Neural cell (in vitro differentiated cells): ENCODE measurements at regions not wholly inside any gene's neighbourhood (a gene's known extent, or its start where the extent isn't known, plus 50 kb on each side); places are given as distances from the start of the nearest gene placed in this dataset.

ENCODE experiments used
- RAD21 ChIP-seq: fragments of 450-650 bp; conservative IDR thresholded peaks from 2 replicates; pipeline ENCODE4 v1.6.1; 2014; ENCODE audit warnings: antibody characterized with exemption, mild to moderate bottlenecking, moderate library complexity
- TF ChIP-seq, protein P1 (sequence below): fragments of 450-650 bp; IDR thresholded peaks from 2 replicates; pipeline ENCODE4 v1.5.1; 2014; ENCODE audit warnings: antibody characterized with exemption, mild to moderate bottlenecking, moderate library complexity; ENCODE audit not compliant: poor library complexity, severe bottlenecking

GRCh38 chr13:34608331-34608730 lies 333.7 kb upstream of the NBEA start:
- TF ChIP-seq, protein P1, sequence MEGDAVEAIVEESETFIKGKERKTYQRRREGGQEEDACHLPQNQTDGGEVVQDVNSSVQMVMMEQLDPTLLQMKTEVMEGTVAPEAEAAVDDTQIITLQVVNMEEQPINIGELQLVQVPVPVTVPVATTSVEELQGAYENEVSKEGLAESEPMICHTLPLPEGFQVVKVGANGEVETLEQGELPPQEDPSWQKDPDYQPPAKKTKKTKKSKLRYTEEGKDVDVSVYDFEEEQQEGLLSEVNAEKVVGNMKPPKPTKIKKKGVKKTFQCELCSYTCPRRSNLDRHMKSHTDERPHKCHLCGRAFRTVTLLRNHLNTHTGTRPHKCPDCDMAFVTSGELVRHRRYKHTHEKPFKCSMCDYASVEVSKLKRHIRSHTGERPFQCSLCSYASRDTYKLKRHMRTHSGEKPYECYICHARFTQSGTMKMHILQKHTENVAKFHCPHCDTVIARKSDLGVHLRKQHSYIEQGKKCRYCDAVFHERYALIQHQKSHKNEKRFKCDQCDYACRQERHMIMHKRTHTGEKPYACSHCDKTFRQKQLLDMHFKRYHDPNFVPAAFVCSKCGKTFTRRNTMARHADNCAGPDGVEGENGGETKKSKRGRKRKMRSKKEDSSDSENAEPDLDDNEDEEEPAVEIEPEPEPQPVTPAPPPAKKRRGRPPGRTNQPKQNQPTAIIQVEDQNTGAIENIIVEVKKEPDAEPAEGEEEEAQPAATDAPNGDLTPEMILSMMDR: no peak
- no peak for TF ChIP-seq RAD21
